Karpas-422 (cell line): ENCODE measurements at regions not wholly inside any gene's neighbourhood (a gene's known extent, or its start where the extent isn't known, plus 50 kb on each side); places are given as distances from the start of the nearest gene placed in this dataset.

Experiments used
- DNase-seq: peaks from one replicate; pipeline ENCODE4 v3.0.0-alpha.2; 2015
- H2AFZ ChIP-seq: fragments of 200-600 bp; sonication (generic); 2 replicates; pipeline ENCODE4 v1.6.1; 2014; ENCODE audit warnings: antibody characterized with exemption, low read length, mixed read lengths
- H3K27ac ChIP-seq: fragments of 200-600 bp; sonication (generic); 2 replicates; pipeline ENCODE4 v1.5.1; 2014; ENCODE audit warnings: mild to moderate bottlenecking, low read length, moderate library complexity
- H3K27me3 ChIP-seq: fragments of 200-600 bp; sonication (generic); 2 replicates; pipeline ENCODE4 v1.6.1; 2014; ENCODE audit warnings: low read length, mixed read lengths
- H3K36me3 ChIP-seq: fragments of 200-600 bp; sonication (generic); 2 replicates; pipeline ENCODE4 v1.6.1; 2014; ENCODE audit warnings: low read length, mixed read lengths; ENCODE audit not compliant: insufficient read depth
- H3K4me1 ChIP-seq: fragments of 200-600 bp; sonication (generic); 2 replicates; pipeline ENCODE4 v1.6.1; 2014; ENCODE audit warnings: mild to moderate bottlenecking, low read length, mixed read lengths
- H3K4me2 ChIP-seq: fragments of 200-600 bp; sonication (generic); 2 replicates; pipeline ENCODE4 v1.6.1; 2014; ENCODE audit warnings: low read length, low read depth, mild to moderate bottlenecking; ENCODE audit not compliant: poor library complexity, severe bottlenecking
- H3K4me3 ChIP-seq: fragments of 200-600 bp; sonication (generic); 2 replicates; pipeline ENCODE4 v1.5.1; 2014; ENCODE audit warnings: mild to moderate bottlenecking, antibody characterized with exemption, low read length, mixed read lengths
- H3K79me2 ChIP-seq: fragments of 200-600 bp; sonication (generic); 2 replicates; pipeline ENCODE4 v1.6.1; 2014; ENCODE audit warnings: mild to moderate bottlenecking, low read length, mixed read lengths
- H3K9ac ChIP-seq: fragments of 200-600 bp; sonication (generic); 2 replicates; pipeline ENCODE4 v1.6.0; 2014; ENCODE audit warnings: low read length
- H3K9me2 ChIP-seq: fragments of 200-600 bp; sonication (generic), shearing (Covaris generic); replicated peaks from 2 replicates; pipeline ENCODE4 v1.6.0; 2014; ENCODE audit warnings: mild to moderate bottlenecking, low read length, moderate library complexity; ENCODE audit not compliant: insufficient read depth
- H3K9me3 ChIP-seq: fragments of 300-700, 200-600 bp; sonication (generic); 2 replicates; pipeline ENCODE4 v1.6.1; 2014; ENCODE audit warnings: low read length, mixed read lengths
- H4K20me1 ChIP-seq: fragments of 200-600 bp; sonication (generic); 2 replicates; pipeline ENCODE4 v1.6.1; 2014; ENCODE audit warnings: mild to moderate bottlenecking, antibody characterized with exemption, low read length, low read depth; ENCODE audit not compliant: insufficient read depth

- Histone ChIP-seq H2AFZ (no peak overlapping the region), H3K4me3 (no peak overlapping the region), H3K4me1 (no peaks in the 10 kb centered on the region), H3K79me2 (no peaks in the 10 kb centered on the region), H3K36me3 (no peaks in the 10 kb centered on the region), H3K9ac (no peak overlapping the region), H3K27ac (no peak overlapping the region), H3K9me2 (no peaks in the 10 kb centered on the region), H4K20me1 (no peaks in the 10 kb centered on the region), H3K27me3 (no peaks in the 10 kb centered on the region), H3K9me3 (peaks cover 3% of the 10 kb centered on the region; the same call in 1 of the 2 replicates), H3K4me2 (no peak overlapping the region)
- no peak for DNase-seq
These were observed 380.5 kb downstream of the C6orf118 start for GRCh38 chr6:164928728-164929407.

GRCh38 chr6:164928057-164928727, 381.2 kb downstream of the C6orf118 start:
- Histone ChIP-seq H3K9me3 (peaks cover 3% of the 10 kb centered on the region; the same call in 1 of the 2 replicates), H3K9me2 (no peaks in the 10 kb centered on the region), H3K36me3 (no peaks in the 10 kb centered on the region), H4K20me1 (no peaks in the 10 kb centered on the region), H3K79me2 (no peaks in the 10 kb centered on the region), H3K4me2 (no peak overlapping the region), H3K4me1 (no peaks in the 10 kb centered on the region), H3K9ac (no peak overlapping the region), H3K4me3 (no peak overlapping the region), H3K27me3 (no peaks in the 10 kb centered on the region), H3K27ac (no peak overlapping the region), H2AFZ (no peak overlapping the region)
- DNase-seq: no peak

GRCh38 chr6:164927288-164928056, 381.9 kb downstream of the C6orf118 start:
- Histone ChIP-seq H3K4me3 (no peak overlapping the region), H4K20me1 (no peaks in the 10 kb centered on the region), H3K9me2 (no peaks in the 10 kb centered on the region), H3K4me1 (no peaks in the 10 kb centered on the region), H3K27ac (no peak overlapping the region), H3K36me3 (no peaks in the 10 kb centered on the region), H2AFZ (no peak overlapping the region), H3K79me2 (no peaks in the 10 kb centered on the region), H3K27me3 (no peaks in the 10 kb centered on the region), H3K4me2 (no peak overlapping the region), H3K9me3 (peaks cover 3% of the 10 kb centered on the region; the same call in 1 of the 2 replicates), H3K9ac (no peak overlapping the region)
- peak; percentile 79 for DNase-seq

- Histone ChIP-seq H3K4me2 (no peak overlapping the region), H3K27ac (no peak overlapping the region), H3K4me1 (no peaks in the 10 kb centered on the region), H2AFZ (no peak overlapping the region), H4K20me1 (no peaks in the 10 kb centered on the region), H3K27me3 (no peaks in the 10 kb centered on the region), H3K9me3 (0 out of 2 replicates have a peak, but pooled peaks cover 3% of the 10 kb centered on the region), H3K9me2 (no peaks in the 10 kb centered on the region), H3K9ac (no peak overlapping the region), H3K79me2 (no peaks in the 10 kb centered on the region), H3K36me3 (no peaks in the 10 kb centered on the region), H3K4me3 (no peak overlapping the region)
- no peak for DNase-seq
These were observed 382.7 kb downstream of the C6orf118 start for GRCh38 chr6:164926686-164927085.

- no peaks in the 10 kb centered on the region for H3K79me2 ChIP-seq
- H4K20me1 ChIP-seq: no peaks in the 10 kb centered on the region
- no peaks in the 10 kb centered on the region for H3K36me3 ChIP-seq
- H3K4me1 ChIP-seq: no peaks in the 10 kb centered on the region
- no peak overlapping the region for H3K4me2 ChIP-seq
- H3K4me3 ChIP-seq: no peak overlapping the region
- DNase-seq: no peak
- no peaks in the 10 kb centered on the region for H3K9me2 ChIP-seq
- H3K9me3 ChIP-seq: peaks cover 7% of the 10 kb centered on the region; the same call in 1 of the 2 replicates
- H3K27me3 ChIP-seq: no peaks in the 10 kb centered on the region
- no peak overlapping the region for H2AFZ ChIP-seq
- no peak overlapping the region for H3K27ac ChIP-seq
- H3K9ac ChIP-seq: no peak overlapping the region
These were observed 383.5 kb downstream of the C6orf118 start for GRCh38 chr6:164925681-164926530.

GRCh38 chr6:164924674-164925073, 384.7 kb downstream of the C6orf118 start:
- Histone ChIP-seq H3K4me2 (no peak overlapping the region), H4K20me1 (no peaks in the 10 kb centered on the region), H3K9me2 (no peaks in the 10 kb centered on the region), H3K27me3 (no peaks in the 10 kb centered on the region), H3K9me3 (peaks cover 7% of the 10 kb centered on the region; the same call in 1 of the 2 replicates), H3K27ac (no peak overlapping the region), H3K79me2 (no peaks in the 10 kb centered on the region), H3K36me3 (no peaks in the 10 kb centered on the region), H3K9ac (no peak overlapping the region), H3K4me1 (no peaks in the 10 kb centered on the region), H2AFZ (no peak overlapping the region), H3K4me3 (no peak overlapping the region)
- DNase-seq: no peak

- Histone ChIP-seq H3K79me2 (no peaks in the 10 kb centered on the region), H3K27me3 (no peaks in the 10 kb centered on the region), H3K9ac (no peak overlapping the region)
These were observed 392.2 kb downstream of the C6orf118 start for GRCh38 chr6:164917211-164917610.

More at GRCh38 chr6:164917211-164917610, 392.2 kb downstream of the C6orf118 start:
- Histone ChIP-seq H3K9me3 (peaks cover 27% of the 10 kb centered on the region), H3K4me2 (no peak overlapping the region), H3K27ac (no peak overlapping the region), H3K36me3 (no peaks in the 10 kb centered on the region), H3K9me2 (no peaks in the 10 kb centered on the region), H3K4me3 (no peak overlapping the region), H3K4me1 (no peaks in the 10 kb centered on the region), H4K20me1 (no peaks in the 10 kb centered on the region), H2AFZ (no peak overlapping the region)
- no peak for DNase-seq
